Heart left ventricle (tissue), 13 donors: ENCODE measurements at regions not wholly inside any gene's neighbourhood (a gene's known extent, or its start where the extent isn't known, plus 50 kb on each side); places are given as distances from the start of the nearest gene placed in this dataset.

ENCODE experiments used
- CTCF ChIP-seq, 12 donors: fragments of 200-600 bp; sonication (generic) in 4 of 12; IDR thresholded peaks; one replicate each; pipeline versions ENCODE4 v1.5.0 to v1.8.0; 2018 to 2022; ENCODE audit warnings: antibody characterized with exemption in 12 of 12, mild to moderate bottlenecking in 5 of 12
- POLR2A ChIP-seq, 2 donors: fragments of 450-650 bp; IDR thresholded peaks; one replicate each; pipeline ENCODE4 v1.6.1; 2017; ENCODE audit warnings: antibody characterized with exemption in 2 of 2, mild to moderate bottlenecking in 2 of 2, moderate library complexity in 2 of 2
- donor health status: ischemic (EF 13 %, LVEDD 7.1; RV severe dilation, severe dysfunction).
- donor health status: DM: no; HTN: yes; CAD: no.
- donor health status: DM: no; HTN: no; CAD: no.
- donor health status: ischemic (EF 25% LVEDD 6.9; RV normal size, moderate dysfunction).
- donor health status: ischemic (EF 25% LVEDD 5.7; RV mildly dilated, moderate dysfunction).
- donor health status: ischemic (EF 35%, LVEDD 5.7; RV mildly dilated, moderate dysfunction).
- donor health status: nonischemic (EF 11% LVEDD 7.7; RV severe dilation, severe dysfunction).
- donor health status: DM: yes; HTN: yes; CAD: no.
- donor health status: PGD.
- donor health status: ischemic (EF 29% LVEDD 5.4; RV normal size, mild dysfunction).
- donor health status: nonischemic (EF 23%, LVEDD 6.1; RV moderate dilation, normal function).

GRCh38 chr12:113655919-113656318 lies 184.2 kb upstream of the LHX5 start:
- TF ChIP-seq CTCF (IDR thresholded peaks at IDR 0.05) = no peak
- TF ChIP-seq POLR2A (IDR thresholded peaks at IDR 0.05) = no peak
